ENCODE measurements at regions not wholly inside any gene's neighbourhood (a gene's known extent, or its start where the extent isn't known, plus 50 kb on each side); places are given as distances from the start of the nearest gene placed in this dataset.

DNA sequence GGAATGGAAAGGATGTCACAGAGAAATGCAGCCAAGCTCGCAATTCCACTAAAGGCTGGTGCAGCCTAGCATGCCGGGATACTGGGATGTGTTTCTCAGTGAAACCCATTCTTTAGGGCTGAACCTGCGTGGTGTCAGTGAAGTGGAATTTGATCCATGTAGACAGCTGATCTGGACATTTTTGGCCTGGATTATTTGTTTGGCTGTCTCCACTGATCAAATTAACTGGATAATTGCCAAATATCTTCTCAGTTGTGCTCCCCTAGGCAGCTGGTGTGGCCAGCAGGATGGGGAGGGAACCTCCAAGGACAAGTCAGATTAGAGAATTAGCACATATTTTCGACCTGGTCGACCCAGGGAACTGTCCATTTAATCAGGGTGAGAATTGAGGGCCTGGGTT, 318.4 kb downstream of the RPS6KC1 start:
- WGBS, 2 donors (ENCODE audit: low coverage in 1 of 2): 72% methylated on average over 5 of the region's 5 CpGs; no CpG with 5 or more reads in 1 of the 2 donors
- DNase-seq: no peak
- Histone ChIP-seq H3K4me3 (no peak overlapping the region), H3K9me3 (no peaks in the 10 kb centered on the region), H3K36me3 (no peaks in the 10 kb centered on the region), H3K4me1 (no peaks in the 10 kb centered on the region), H3K27ac (no peak overlapping the region), H3K27me3 (no peaks in the 10 kb centered on the region)
- intact Hi-C loops (cut with DNase I; ENCODE audit: low total_unique reads) (no loop called here), in situ Hi-C loops (cut with MboI; ENCODE audit: low pct_ligation_motif_present in 1 of 4, low pct_unique_long_range_greater_than_20kb in 1 of 4, low sequenced_read_pairs in 3 of 4) (loop anchor here in 2 of 4 donors (10.0 to 25.0 kb wide), 2 partner anchors 65 to 743 kb away; no protein-coding TSS in a partner anchor)
- TF ChIP-seq CTCF (IDR thresholded peaks at IDR 0.05) (no peak), POLR2AphosphoS5 (IDR thresholded peaks at IDR 0.05) (no peak), POLR2A (IDR thresholded peaks at IDR 0.05) (no peak), EP300 (IDR thresholded peaks at IDR 0.05; ENCODE audit: low read depth) (no peak)

GRCh38 chr1:213370523-213370922, 319.5 kb downstream of the RPS6KC1 start:
- WGBS, 2 donors (ENCODE audit: low coverage in 1 of 2): 67 to 90% methylated on average over 1 to 5 of the region's 5 CpGs

GRCh38 chr1:213371525-213371846, 320.4 kb downstream of the RPS6KC1 start:
- no peaks in the 10 kb centered on the region for H3K9me3 ChIP-seq
- no peak for DNase-seq
- H3K36me3 ChIP-seq: no peaks in the 10 kb centered on the region
- in situ Hi-C loops (cut with MboI; ENCODE audit: low pct_ligation_motif_present in 1 of 4, low pct_unique_long_range_greater_than_20kb in 1 of 4, low sequenced_read_pairs in 3 of 4) (loop anchor here in 2 of 4 donors (10.0 to 25.0 kb wide), 2 partner anchors 741 to 753 kb away; no protein-coding TSS in a partner anchor), intact Hi-C loops (cut with DNase I; ENCODE audit: low total_unique reads) (no loop called here)
- H3K27ac ChIP-seq: no peak overlapping the region
- no peaks in the 10 kb centered on the region for H3K27me3 ChIP-seq
- H3K4me3 ChIP-seq: no peak overlapping the region
- H3K4me1 ChIP-seq: no peaks in the 10 kb centered on the region
- WGBS, 2 donors (ENCODE audit: low coverage in 1 of 2): 88% methylated on average over 3 of the region's 3 CpGs
- TF ChIP-seq POLR2A (IDR thresholded peaks at IDR 0.05): no peak
- no peak for TF ChIP-seq POLR2AphosphoS5 (IDR thresholded peaks at IDR 0.05)
- no peak for TF ChIP-seq EP300 (IDR thresholded peaks at IDR 0.05; ENCODE audit: low read depth)
- no peak for TF ChIP-seq CTCF (IDR thresholded peaks at IDR 0.05)

More at GRCh38 chr1:213370523-213370922, 319.5 kb downstream of the RPS6KC1 start:
- TF ChIP-seq EP300 (IDR thresholded peaks at IDR 0.05; ENCODE audit: low read depth) (no peak), POLR2A (IDR thresholded peaks at IDR 0.05) (no peak)
- Histone ChIP-seq H3K36me3 (no peaks in the 10 kb centered on the region), H3K4me3 (no peak overlapping the region), H3K4me1 (no peaks in the 10 kb centered on the region), H3K27me3 (no peaks in the 10 kb centered on the region), H3K9me3 (no peaks in the 10 kb centered on the region), H3K27ac (no peak overlapping the region)
- in situ Hi-C loops (cut with MboI; ENCODE audit: low pct_ligation_motif_present in 1 of 4, low pct_unique_long_range_greater_than_20kb in 1 of 4, low sequenced_read_pairs in 3 of 4) (loop anchor here in 2 of 4 donors (10.0 to 25.0 kb wide), 2 partner anchors 742 to 754 kb away; no protein-coding TSS in a partner anchor), intact Hi-C loops (cut with DNase I; ENCODE audit: low total_unique reads) (no loop called here)
- DNase-seq: no peak

DNA sequence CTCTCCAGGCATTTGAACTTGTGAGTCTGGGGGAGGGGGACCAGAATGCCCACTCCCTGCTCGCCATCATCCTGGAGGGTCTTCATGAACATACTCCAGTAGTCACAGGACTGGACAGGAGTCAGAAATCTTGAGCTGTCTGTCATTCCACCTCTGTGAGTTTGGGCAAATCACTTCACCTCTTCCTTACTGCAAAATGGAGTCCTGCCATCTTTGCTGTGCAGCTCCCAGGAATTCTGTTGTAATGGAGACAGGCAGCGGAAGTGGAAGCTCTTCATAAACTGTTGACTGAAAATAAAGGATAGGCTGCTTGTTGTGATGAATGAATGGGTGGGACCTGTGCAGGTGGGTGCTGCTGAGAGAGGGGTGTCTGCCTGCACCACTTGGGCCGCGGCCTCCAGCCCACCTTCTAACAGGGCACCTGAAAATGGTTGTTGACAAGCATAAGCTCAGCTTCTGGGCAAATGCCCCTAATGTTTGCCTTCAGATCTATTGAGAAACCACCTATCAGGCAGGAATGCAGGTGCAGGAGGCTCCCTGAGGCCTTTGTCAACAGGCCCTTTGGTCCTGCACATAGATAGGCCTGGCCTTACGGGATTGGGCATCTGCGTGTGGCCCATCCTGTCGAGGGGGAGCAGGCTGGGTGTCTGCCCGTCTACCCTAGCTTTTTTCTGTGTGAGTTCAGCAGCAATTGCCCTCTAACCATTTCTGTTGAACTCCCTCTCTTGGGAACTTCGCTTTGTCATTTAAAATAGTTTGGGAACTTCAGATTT, 321.0 kb downstream of the RPS6KC1 start:
- DNase-seq: no peak
- TF ChIP-seq POLR2AphosphoS5 (IDR thresholded peaks at IDR 0.05) (no peak), EP300 (IDR thresholded peaks at IDR 0.05; ENCODE audit: low read depth) (no peak), CTCF (IDR thresholded peaks at IDR 0.05) (no peak), POLR2A (IDR thresholded peaks at IDR 0.05) (no peak)
- intact Hi-C loops (cut with DNase I; ENCODE audit: low total_unique reads): no loop called here
- Histone ChIP-seq H3K36me3 (no peaks in the 10 kb centered on the region), H3K27ac (no peak overlapping the region), H3K4me1 (no peaks in the 10 kb centered on the region), H3K27me3 (no peaks in the 10 kb centered on the region), H3K4me3 (no peak overlapping the region), H3K9me3 (no peaks in the 10 kb centered on the region)
- in situ Hi-C loops (cut with MboI; ENCODE audit: low pct_ligation_motif_present in 1 of 4, low pct_unique_long_range_greater_than_20kb in 1 of 4, low sequenced_read_pairs in 3 of 4): loop anchor here in 2 of 4 donors (10.0 to 25.0 kb wide), 2 partner anchors 740 to 753 kb away; no protein-coding TSS in a partner anchor
- WGBS, 2 donors (ENCODE audit: low coverage in 1 of 2): 41 to 68% methylated on average over 4 to 9 of the region's 9 CpGs
